Gastroesophageal sphincter (tissue), 3 donors: ENCODE measurements at regions not wholly inside any gene's neighbourhood (a gene's known extent, or its start where the extent isn't known, plus 50 kb on each side); places are given as distances from the start of the nearest gene placed in this dataset.

ENCODE experiments used
- POLR2A ChIP-seq, 2 donors: fragments of 450-650 bp; IDR thresholded peaks; one replicate each; pipeline ENCODE4 v1.6.1; 2017; ENCODE audit warnings: antibody characterized with exemption in 2 of 2, mild to moderate bottlenecking in 2 of 2, moderate library complexity in 1 of 2
- POLR2AphosphoS5 ChIP-seq: sonication (generic); formaldehyde crosslinking; IDR thresholded peaks from one replicate; pipeline ENCODE4 v1.6.1; 2017; ENCODE audit warnings: antibody characterized with exemption
- TF ChIP-seq, protein P1 (sequence below), 4 experiments: fragments of 200-600 bp in 2 of 4; fragments of 450-650 bp in 2 of 4; sonication (generic) in 1 of 4; IDR thresholded peaks; one replicate each; pipeline ENCODE4 v1.5.1; 2017 to 2019; ENCODE audit warnings: antibody characterized with exemption in 4 of 4, mild to moderate bottlenecking in 2 of 4, moderate library complexity in 2 of 4

DNA sequence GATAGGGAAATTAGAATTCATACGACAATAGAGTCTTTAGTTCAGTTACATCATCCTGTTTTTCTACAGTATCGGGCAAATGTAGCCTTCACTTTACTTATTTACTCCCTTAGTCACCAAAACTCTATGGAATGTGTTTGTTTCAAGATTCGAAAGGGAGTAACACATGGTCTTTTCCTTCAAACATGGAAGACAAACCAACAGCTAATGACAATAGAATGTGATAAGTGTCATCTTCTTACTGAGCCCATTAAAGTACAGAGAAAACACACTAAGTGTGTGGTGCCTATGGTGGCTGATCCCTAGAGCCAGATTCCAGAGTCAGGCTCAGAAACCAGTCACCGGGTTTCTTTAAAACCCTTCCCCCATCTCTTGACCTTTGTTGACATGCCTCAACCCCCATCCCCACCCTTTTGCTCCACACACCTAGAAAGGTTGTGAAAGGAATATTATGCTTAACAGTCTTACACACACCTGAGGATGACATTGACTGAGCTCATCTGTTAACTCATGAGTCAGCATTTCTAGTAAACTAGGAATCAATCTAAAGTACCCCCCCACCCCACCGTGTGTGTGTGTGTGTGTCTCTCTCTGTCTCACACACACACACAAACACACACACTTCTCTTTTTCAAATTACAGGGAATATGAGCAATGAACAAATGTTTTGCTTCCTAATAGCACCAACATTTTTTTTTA is 549.6 kb upstream of the CCDC54 start:
- TF ChIP-seq, protein P1, sequence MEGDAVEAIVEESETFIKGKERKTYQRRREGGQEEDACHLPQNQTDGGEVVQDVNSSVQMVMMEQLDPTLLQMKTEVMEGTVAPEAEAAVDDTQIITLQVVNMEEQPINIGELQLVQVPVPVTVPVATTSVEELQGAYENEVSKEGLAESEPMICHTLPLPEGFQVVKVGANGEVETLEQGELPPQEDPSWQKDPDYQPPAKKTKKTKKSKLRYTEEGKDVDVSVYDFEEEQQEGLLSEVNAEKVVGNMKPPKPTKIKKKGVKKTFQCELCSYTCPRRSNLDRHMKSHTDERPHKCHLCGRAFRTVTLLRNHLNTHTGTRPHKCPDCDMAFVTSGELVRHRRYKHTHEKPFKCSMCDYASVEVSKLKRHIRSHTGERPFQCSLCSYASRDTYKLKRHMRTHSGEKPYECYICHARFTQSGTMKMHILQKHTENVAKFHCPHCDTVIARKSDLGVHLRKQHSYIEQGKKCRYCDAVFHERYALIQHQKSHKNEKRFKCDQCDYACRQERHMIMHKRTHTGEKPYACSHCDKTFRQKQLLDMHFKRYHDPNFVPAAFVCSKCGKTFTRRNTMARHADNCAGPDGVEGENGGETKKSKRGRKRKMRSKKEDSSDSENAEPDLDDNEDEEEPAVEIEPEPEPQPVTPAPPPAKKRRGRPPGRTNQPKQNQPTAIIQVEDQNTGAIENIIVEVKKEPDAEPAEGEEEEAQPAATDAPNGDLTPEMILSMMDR (IDR thresholded peaks at IDR 0.05): no peak
- no peak for TF ChIP-seq POLR2A (IDR thresholded peaks at IDR 0.05)
- TF ChIP-seq POLR2AphosphoS5: no peak
